GM23248 (cell line): ENCODE measurements at regions not wholly inside any gene's neighbourhood (a gene's known extent, or its start where the extent isn't known, plus 50 kb on each side); places are given as distances from the start of the nearest gene placed in this dataset.

Experiments
- EZH2 ChIP-seq: fragments of 200-600 bp; sonication (generic); IDR thresholded peaks from 2 replicates; pipeline ENCODE4 v1.6.1; 2018; ENCODE audit warnings: antibody characterized with exemption, mild to moderate bottlenecking; ENCODE audit not compliant: insufficient read depth, poor library complexity, severe bottlenecking
- EZH2phosphoT487 ChIP-seq: fragments of 200-600 bp; sonication (generic); IDR thresholded peaks from 2 replicates; pipeline ENCODE4 v1.6.1; 2018; ENCODE audit warnings: antibody characterized with exemption, moderate library complexity, mild to moderate bottlenecking, low read depth; ENCODE audit not compliant: insufficient read depth

- TF ChIP-seq EZH2phosphoT487 (no peak), EZH2 (no peak)
Measured at GRCh38 chr10:111656066-111656465, 527.5 kb downstream of the GPAM start.
